Hepatocyte (in vitro differentiated cells): ENCODE measurements at regions not wholly inside any gene's neighbourhood (a gene's known extent, or its start where the extent isn't known, plus 50 kb on each side); places are given as distances from the start of the nearest gene placed in this dataset.

Experiments used
- DNase-seq: peaks from one replicate; pipeline ENCODE4 v3.0.0-alpha.2; 2016; ENCODE audit warnings: low spot score
- H2AFZ ChIP-seq: fragments of 200-600 bp; sonication (generic); 2 replicates; pipeline ENCODE4 v1.6.0; 2016; ENCODE audit warnings: antibody characterized with exemption, mild to moderate bottlenecking
- H3K27ac ChIP-seq: fragments of 200-600 bp; sonication (generic); 2 replicates; pipeline ENCODE4 v1.5.1; 2016; ENCODE audit warnings: mild to moderate bottlenecking
- H3K27me3 ChIP-seq: fragments of 200-600 bp; sonication (generic); 2 replicates; pipeline ENCODE4 v1.6.1; 2016
- H3K36me3 ChIP-seq: fragments of 200-600 bp; sonication (generic); replicated peaks from 2 replicates; pipeline ENCODE4 v1.5.1; 2016; ENCODE audit warnings: low read depth; ENCODE audit not compliant: insufficient read depth
- H3K4me1 ChIP-seq: fragments of 200-600 bp; sonication (generic); 2 replicates; pipeline ENCODE4 v1.5.1; 2016; ENCODE audit warnings: mild to moderate bottlenecking, moderate library complexity; ENCODE audit not compliant: insufficient read depth
- H3K4me2 ChIP-seq: fragments of 200-600 bp; sonication (generic); 2 replicates; pipeline ENCODE4 v1.6.0; 2016
- H3K4me3 ChIP-seq: fragments of 200-600 bp; sonication (generic); 2 replicates; pipeline ENCODE4 v1.5.1; 2016; ENCODE audit warnings: mild to moderate bottlenecking
- H3K79me2 ChIP-seq: fragments of 200-600 bp; sonication (generic); 2 replicates; pipeline ENCODE4 v1.6.0; 2017; ENCODE audit warnings: mild to moderate bottlenecking
- H3K9me2 ChIP-seq: fragments of 200-600 bp; sonication (generic); replicated peaks from 2 replicates; pipeline ENCODE4 v1.6.0; 2017; ENCODE audit warnings: mild to moderate bottlenecking; ENCODE audit not compliant: insufficient read depth
- H3K9me3 ChIP-seq: fragments of 200-600 bp; sonication (generic); 2 replicates; pipeline ENCODE4 v1.5.1; 2016; ENCODE audit warnings: low read depth, mild to moderate bottlenecking
- H4K20me1 ChIP-seq: fragments of 200-600 bp; sonication (generic); 2 replicates; pipeline ENCODE4 v1.6.0; 2016; ENCODE audit warnings: mild to moderate bottlenecking; ENCODE audit not compliant: insufficient read depth, poor library complexity, severe bottlenecking
- EZH2 ChIP-seq: fragments of 200-600 bp; sonication (generic); IDR thresholded peaks from 2 replicates; pipeline ENCODE4 v1.6.1; 2016; ENCODE audit warnings: antibody characterized with exemption, mild to moderate bottlenecking, borderline replicate concordance
- EZH2phosphoT487 ChIP-seq: fragments of 200-600 bp; sonication (generic); IDR thresholded peaks from one replicate; pipeline ENCODE4 v1.6.1; 2018; ENCODE audit warnings: antibody characterized with exemption, mild to moderate bottlenecking, low read depth, moderate library complexity; ENCODE audit not compliant: unreplicated experiment, severe bottlenecking
- WGBS: methylation state at CpG from one replicate; pipeline ENCODE4 v1.1.6; 2016; ENCODE audit warnings: low lambda C conversion rate; ENCODE audit errors: missing lambda C conversion rate; 5-methylcytosine and 5-hydroxymethylcytosine counted together
- TF ChIP-seq, protein P1 (sequence below): fragments of 200-600 bp; sonication (generic); IDR thresholded peaks from 2 replicates; pipeline ENCODE4 v1.5.1; 2016; ENCODE audit warnings: antibody characterized with exemption, mild to moderate bottlenecking; ENCODE audit not compliant: poor library complexity

DNA sequence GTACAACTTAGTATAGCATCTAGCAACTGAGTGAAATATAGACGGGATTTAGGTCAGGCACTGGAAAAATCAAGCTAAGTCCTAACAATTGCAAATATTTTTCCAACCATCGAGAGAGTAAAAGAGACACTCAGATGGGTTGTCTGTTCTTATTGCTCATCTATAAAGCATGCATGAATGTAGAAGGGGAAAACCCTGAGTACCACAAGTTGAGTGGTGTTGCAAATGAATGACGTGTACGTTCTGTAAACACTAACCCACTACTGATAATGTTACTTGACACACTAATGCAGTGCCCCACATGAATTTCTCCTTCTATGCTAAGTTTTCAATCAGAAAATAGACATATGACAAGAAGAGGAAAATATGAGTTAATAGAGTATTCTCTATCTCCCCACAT is 211.2 kb downstream of the COX18 start:
- no peaks in the 10 kb centered on the region for H3K79me2 ChIP-seq
- H3K9me3 ChIP-seq: no peaks in the 10 kb centered on the region
- H4K20me1 ChIP-seq: no peaks in the 10 kb centered on the region
- H2AFZ ChIP-seq: no peak overlapping the region
- H3K4me1 ChIP-seq: no peaks in the 10 kb centered on the region
- no peak overlapping the region for H3K4me3 ChIP-seq
- DNase-seq: peak; percentile 26
- H3K36me3 ChIP-seq: no peaks in the 10 kb centered on the region
- H3K27me3 ChIP-seq: no peaks in the 10 kb centered on the region
- no peak overlapping the region for H3K4me2 ChIP-seq
- no peak overlapping the region for H3K27ac ChIP-seq
- H3K9me2 ChIP-seq: no peaks in the 10 kb centered on the region
- TF ChIP-seq EZH2 (no peak), EZH2phosphoT487 (no peak)
- TF ChIP-seq, protein P1, sequence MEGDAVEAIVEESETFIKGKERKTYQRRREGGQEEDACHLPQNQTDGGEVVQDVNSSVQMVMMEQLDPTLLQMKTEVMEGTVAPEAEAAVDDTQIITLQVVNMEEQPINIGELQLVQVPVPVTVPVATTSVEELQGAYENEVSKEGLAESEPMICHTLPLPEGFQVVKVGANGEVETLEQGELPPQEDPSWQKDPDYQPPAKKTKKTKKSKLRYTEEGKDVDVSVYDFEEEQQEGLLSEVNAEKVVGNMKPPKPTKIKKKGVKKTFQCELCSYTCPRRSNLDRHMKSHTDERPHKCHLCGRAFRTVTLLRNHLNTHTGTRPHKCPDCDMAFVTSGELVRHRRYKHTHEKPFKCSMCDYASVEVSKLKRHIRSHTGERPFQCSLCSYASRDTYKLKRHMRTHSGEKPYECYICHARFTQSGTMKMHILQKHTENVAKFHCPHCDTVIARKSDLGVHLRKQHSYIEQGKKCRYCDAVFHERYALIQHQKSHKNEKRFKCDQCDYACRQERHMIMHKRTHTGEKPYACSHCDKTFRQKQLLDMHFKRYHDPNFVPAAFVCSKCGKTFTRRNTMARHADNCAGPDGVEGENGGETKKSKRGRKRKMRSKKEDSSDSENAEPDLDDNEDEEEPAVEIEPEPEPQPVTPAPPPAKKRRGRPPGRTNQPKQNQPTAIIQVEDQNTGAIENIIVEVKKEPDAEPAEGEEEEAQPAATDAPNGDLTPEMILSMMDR: no peak
- 77% methylated on average over 4 of the region's 4 CpGs for WGBS

DNA sequence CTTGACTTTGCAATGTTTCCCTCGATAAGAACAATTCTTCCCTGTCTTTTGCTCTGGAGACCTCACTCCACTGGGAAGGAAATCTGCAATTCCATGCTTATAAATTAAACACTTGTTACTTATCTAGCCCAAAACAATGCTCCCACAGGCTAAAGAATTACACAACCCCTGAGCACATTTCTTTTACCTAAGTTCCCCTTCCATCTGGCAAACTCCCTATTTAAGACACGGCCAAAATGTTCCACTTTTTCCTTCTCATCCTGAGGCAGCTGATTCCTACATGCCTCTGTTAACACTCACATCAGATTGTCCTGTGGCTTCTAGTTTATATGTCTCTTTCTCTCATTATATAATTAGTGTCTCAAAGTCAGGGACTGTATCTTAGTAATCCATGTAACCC is 211.7 kb downstream of the COX18 start:
- no peaks in the 10 kb centered on the region for H3K79me2 ChIP-seq
- WGBS: 62% methylated on average over 2 of the region's 2 CpGs
- no peaks in the 10 kb centered on the region for H3K4me1 ChIP-seq
- no peaks in the 10 kb centered on the region for H3K27me3 ChIP-seq
- H2AFZ ChIP-seq: no peak overlapping the region
- no peaks in the 10 kb centered on the region for H4K20me1 ChIP-seq
- DNase-seq: no peak
- H3K4me2 ChIP-seq: no peak overlapping the region
- H3K4me3 ChIP-seq: no peak overlapping the region
- H3K9me2 ChIP-seq: no peaks in the 10 kb centered on the region
- H3K36me3 ChIP-seq: no peaks in the 10 kb centered on the region
- TF ChIP-seq EZH2 (no peak), EZH2phosphoT487 (no peak)
- TF ChIP-seq, protein P1: no peak
- no peaks in the 10 kb centered on the region for H3K9me3 ChIP-seq
- peak overlapping the region; percentile 10 for H3K27ac ChIP-seq

DNA sequence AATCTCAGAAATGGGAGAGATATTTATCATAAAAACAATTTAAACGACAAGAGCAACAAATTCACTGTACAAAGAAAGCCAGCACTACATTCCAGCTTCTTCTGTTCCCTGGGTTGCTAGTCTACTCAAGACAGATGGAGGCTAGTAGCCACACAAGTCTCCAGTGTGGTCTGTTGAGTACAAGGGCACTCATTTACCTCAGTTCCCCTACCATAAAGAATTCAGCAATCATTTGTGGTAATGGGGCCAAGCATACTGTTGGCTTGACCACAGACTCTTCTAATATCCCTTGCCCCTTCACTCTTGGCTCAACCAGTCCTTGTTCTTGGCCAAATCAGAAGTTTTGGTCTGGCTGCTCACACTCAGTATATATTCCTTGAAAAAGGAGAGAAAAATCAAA is 212.3 kb downstream of the COX18 start:
- Histone ChIP-seq H3K4me1 (no peaks in the 10 kb centered on the region), H3K9me3 (no peaks in the 10 kb centered on the region), H3K27ac (no peak overlapping the region), H2AFZ (no peak overlapping the region), H3K27me3 (no peaks in the 10 kb centered on the region), H3K79me2 (no peaks in the 10 kb centered on the region), H3K36me3 (no peaks in the 10 kb centered on the region), H3K4me2 (no peak overlapping the region), H3K9me2 (no peaks in the 10 kb centered on the region), H4K20me1 (no peaks in the 10 kb centered on the region), H3K4me3 (no peak overlapping the region)
- no peak for TF ChIP-seq EZH2phosphoT487
- TF ChIP-seq, protein P1: no peak
- no peak for TF ChIP-seq EZH2
- DNase-seq: no peak
- 87% methylated on average over 1 of the region's 1 CpG for WGBS
